HepG2 (cell line): ENCODE measurements at regions not wholly inside any gene's neighbourhood (a gene's known extent, or its start where the extent isn't known, plus 50 kb on each side); places are given as distances from the start of the nearest gene placed in this dataset.

Source experiments
- ATAC-seq: fragments of 200-7000 bp; cut with Tn5 transposase; 3 replicates; pipeline ENCODE4 v1.9.1; 2020; ENCODE audit warnings: mild to moderate bottlenecking, moderate library complexity
- BruUV-seq: library from RNA; stranded (reverse); fragments of 400-500 nt; replicated peaks from 2 replicates; lab custom pipeline; 2021; lab: Mats Ljungman, UMichigan
- CTCF ChIA-PET: fragments of 300-600 bp; formaldehyde crosslinking; extraction: SDS; loops from one replicate; lab custom pipeline; 2021; ENCODE audit warnings: low total read pairs, inconsistent platforms, low intra/inter-chr PET ratio; lab: Yijun Ruan, JAX
- POLR2A ChIA-PET: fragments of 350-600 bp; sonication (Branson Sonifier 250); formaldehyde crosslinking; loops from one replicate; lab custom pipeline; 2020; ENCODE audit warnings: antibody characterized with exemption, inconsistent platforms; lab: Yijun Ruan, JAX
- DNase-seq: peaks from one replicate; pipeline ENCODE4 v3.0.0-alpha.2; 2015; ENCODE audit warnings: low spot score
- FAIRE-seq: peaks from 3 replicates; lab custom pipeline; 2011; peaks lifted over from hg19 to GRCh38; lab: Jason Lieb, UNC
- H2AFZ ChIP-seq: one replicate; pipeline ENCODE4 v1.6.1; 2011; ENCODE audit warnings: low read length, inconsistent platforms
- H3K27ac ChIP-seq: fragments of 300-600 bp; 3 replicates; pipeline ENCODE4 v1.8.0; 2011; ENCODE audit warnings: mixed run types, mild to moderate bottlenecking, mixed read lengths, low read length, inconsistent platforms; ENCODE audit not compliant: insufficient read depth; ENCODE audit errors: extremely low read length
- H3K27me3 ChIP-seq, 2 experiments: fragments of 200-600 bp in 1 of 2; 2 replicates in 1 of 2; 3 replicates in 1 of 2; pipeline versions ENCODE4 v1.6.0 to v1.8.0; 2011; ENCODE audit warnings: low read length in 2 of 2, mild to moderate bottlenecking in 2 of 2, moderate library complexity in 2 of 2, inconsistent platforms in 1 of 2; ENCODE audit not compliant: insufficient read depth in 2 of 2, control insufficient read depth in 1 of 2
- H3K36me3 ChIP-seq, 2 experiments: fragments of 200-600 bp in 1 of 2; replicated peaks in 1 of 2; 2 replicates in 1 of 2; 3 replicates in 1 of 2; pipeline versions ENCODE4 v1.5.1 to v1.8.0; 2011; ENCODE audit warnings: low read length in 2 of 2, inconsistent platforms in 1 of 2; ENCODE audit not compliant: insufficient read depth in 2 of 2, control insufficient read depth in 1 of 2
- H3K4me1 ChIP-seq: 2 replicates; pipeline ENCODE4 v1.5.1; 2012; ENCODE audit warnings: low read length, inconsistent platforms; ENCODE audit not compliant: insufficient read depth
- H3K4me2 ChIP-seq: 2 replicates; pipeline ENCODE4 v1.6.0; 2011; ENCODE audit warnings: low read depth, low read length, inconsistent platforms
- H3K4me3 ChIP-seq, 3 experiments: fragments of 200-600 bp in 1 of 3; sonication (generic), shearing (Covaris generic) in 1 of 3; replicated peaks in 1 of 3; 2 replicates each; pipeline ENCODE4 v1.5.1; 2011 to 2016; ENCODE audit warnings: low read length in 3 of 3, inconsistent platforms in 2 of 3, low read depth in 2 of 3, mild to moderate bottlenecking in 2 of 3, control low read depth in 1 of 3, mixed read lengths in 1 of 3; ENCODE audit not compliant: insufficient read depth in 1 of 3
- H3K79me2 ChIP-seq: one replicate; pipeline ENCODE4 v1.6.1; 2011; ENCODE audit warnings: low read length, inconsistent platforms; ENCODE audit not compliant: insufficient read depth
- H3K9ac ChIP-seq: 2 replicates; pipeline ENCODE4 v1.6.0; 2011; ENCODE audit warnings: mild to moderate bottlenecking, low read depth, low read length, inconsistent platforms; ENCODE audit not compliant: insufficient read depth
- H3K9me3 ChIP-seq: 2 replicates; pipeline ENCODE4 v1.5.1; 2012; ENCODE audit warnings: mild to moderate bottlenecking, low read length
- H4K20me1 ChIP-seq: 2 replicates; pipeline ENCODE4 v1.6.0; 2011; ENCODE audit warnings: inconsistent platforms, mild to moderate bottlenecking, low read length, moderate library complexity; ENCODE audit not compliant: insufficient read depth
- MIXL1 ChIP-seq: IDR thresholded peaks from 2 replicates; pipeline ENCODE4 v1.6.1; 2016
- TOPORS ChIP-seq: sonication (generic); formaldehyde crosslinking; IDR thresholded peaks from 2 replicates; pipeline ENCODE4 v1.8.0; 2023; ENCODE audit warnings: mild to moderate bottlenecking, missing genetic modification reagents
- ZBTB7A ChIP-seq: sonication (generic); formaldehyde crosslinking; IDR thresholded peaks from 2 replicates; pipeline ENCODE4 v1.8.0; 2022; ENCODE audit warnings: mild to moderate bottlenecking, missing genetic modification reagents
- ZC3H4 ChIP-seq: sonication (generic); formaldehyde crosslinking; IDR thresholded peaks from 2 replicates; pipeline ENCODE4 v1.4.0; 2020; ENCODE audit warnings: missing genetic modification reagents, borderline replicate concordance
- ZNF207 ChIP-seq: fragments of 450-650 bp; IDR thresholded peaks from 2 replicates; pipeline ENCODE4 v1.6.1; 2016; ENCODE audit warnings: antibody characterized with exemption, borderline replicate concordance
- ZNF564 ChIP-seq: sonication (generic); formaldehyde crosslinking; IDR thresholded peaks from 2 replicates; pipeline ENCODE4 v1.8.1; 2023; ENCODE audit warnings: mild to moderate bottlenecking, missing genetic modification reagents
- WGBS: methylation state at CpG from one replicate; pipeline ENCODE4 v1.1.6; 2017; ENCODE audit warnings: low lambda C conversion rate; 5-methylcytosine and 5-hydroxymethylcytosine counted together
- in situ Hi-C: cut with HindIII; loops from 2 replicates; pipeline ENCODE4 v1.10.0; 2017; ENCODE audit warnings: low pct_unique_long_range_greater_than_20kb; ENCODE audit not compliant: extremely low pct_ligation_motif_present
- intact Hi-C: fragments of 100-400 bp; cut with micrococcal nuclease; formaldehyde crosslinking; loops from one replicate; pipeline ENCODE4 v1.10.0; 2022; ENCODE audit not compliant: unreplicated experiment
- TF ChIP-seq, protein P1 (sequence below), 2 experiments: sonication (generic) in 1 of 2; formaldehyde crosslinking in 1 of 2; IDR thresholded peaks; 2 replicates each; pipeline versions ENCODE4 v1.6.1 to v1.9.0; 2014 to 2022; ENCODE audit warnings: antibody characterized with exemption in 1 of 2, borderline replicate concordance in 1 of 2, inconsistent platforms in 1 of 2, low read depth in 1 of 2, missing genetic modification reagents in 1 of 2

DNA sequence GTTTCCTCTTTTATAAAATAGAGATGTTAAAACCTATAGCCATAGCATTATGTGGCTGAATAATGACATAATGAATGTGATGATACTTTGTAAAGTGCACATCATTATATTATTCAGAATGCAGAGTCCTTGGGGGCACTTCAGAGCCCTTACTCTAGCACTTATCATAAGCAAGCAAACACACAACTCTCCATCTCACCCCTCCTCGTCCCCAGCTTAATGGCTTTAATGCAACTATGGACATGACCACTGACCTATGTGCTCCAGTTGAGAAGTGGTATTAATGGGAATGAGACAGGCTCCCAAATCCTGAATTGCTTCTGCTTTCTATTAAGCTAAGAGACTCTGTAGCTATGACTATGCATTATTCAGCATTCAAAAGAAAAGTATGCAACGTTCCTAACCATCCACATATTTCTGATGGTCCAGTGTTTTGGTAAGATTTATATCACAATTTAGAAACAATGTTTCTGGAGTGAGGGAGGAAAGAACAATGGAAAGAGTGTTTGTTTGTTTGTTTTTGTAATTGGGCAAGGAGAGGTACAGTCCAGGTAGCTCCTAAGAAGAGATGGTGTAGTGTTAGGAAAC is 194.0 kb upstream of the PLXNA2 start:
- no peaks in the 10 kb centered on the region for H3K9me3 ChIP-seq
- no peaks in the 10 kb centered on the region for H3K4me1 ChIP-seq
- H3K4me3 ChIP-seq: no peak overlapping the region
- ATAC-seq: no peak
- no peaks in the 10 kb centered on the region for H4K20me1 ChIP-seq
- DNase-seq: no peak
- intact Hi-C loops (no loop called here), in situ Hi-C loops (no loop called here)
- no peak overlapping the region for H3K27ac ChIP-seq
- 0% methylated on average over 2 of the region's 2 CpGs for WGBS
- no peaks in the 10 kb centered on the region for H3K36me3 ChIP-seq
- ChIA-PET CTCF (no interaction called here), POLR2A (no interaction called here)
- no peak overlapping the region for H3K4me2 ChIP-seq
- no peak for FAIRE-seq
- H3K27me3 ChIP-seq: no peaks in the 10 kb centered on the region
- no peak for TF ChIP-seq TOPORS (CRISPR knock-in tag)
- no peak for TF ChIP-seq ZNF207
- TF ChIP-seq ZBTB7A (CRISPR knock-in tag): no peak
- no peak for TF ChIP-seq ZC3H4 (CRISPR knock-in tag)
- no peak for TF ChIP-seq MIXL1 (CRISPR knock-in tag)
- no peak overlapping the region for H2AFZ ChIP-seq
- no TSS peak for BruUV-seq
- H3K79me2 ChIP-seq: no peaks in the 10 kb centered on the region
- H3K9ac ChIP-seq: no peak overlapping the region

DNA sequence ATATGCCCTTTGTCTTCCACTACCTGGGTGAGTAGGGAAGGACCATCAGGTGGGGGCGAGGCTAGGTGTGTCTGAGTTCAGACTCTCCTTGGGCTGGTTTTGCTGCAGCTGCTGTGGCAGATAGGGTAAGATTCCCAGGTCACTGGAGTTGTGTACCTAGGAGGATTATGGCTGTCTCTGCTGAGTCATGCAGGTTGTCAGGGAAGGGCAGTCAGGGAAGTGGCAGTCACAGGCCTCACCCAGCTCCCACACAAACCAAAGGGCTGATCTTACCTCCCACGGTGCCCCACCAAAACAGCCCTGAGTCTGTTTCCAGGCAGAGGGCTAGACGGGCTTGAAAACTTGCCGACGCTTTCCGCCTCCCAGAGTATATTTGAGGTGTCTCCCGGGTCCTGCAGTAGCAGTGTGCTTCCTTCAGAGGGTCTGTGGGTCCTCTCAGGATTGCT is 201.6 kb upstream of the PLXNA2 start:
- 69% methylated on average over 5 of the region's 7 CpGs for WGBS
- no peak for DNase-seq
- intact Hi-C loops (no loop called here), in situ Hi-C loops (no loop called here)
- Histone ChIP-seq H3K36me3 (no peaks in the 10 kb centered on the region), H3K9me3 (no peaks in the 10 kb centered on the region), H3K4me3 (no peak overlapping the region), H3K4me1 (no peaks in the 10 kb centered on the region), H3K79me2 (no peaks in the 10 kb centered on the region), H2AFZ (no peak overlapping the region), H3K27me3 (no peaks in the 10 kb centered on the region), H3K9ac (no peak overlapping the region), H4K20me1 (no peaks in the 10 kb centered on the region), H3K27ac (no peak overlapping the region), H3K4me2 (no peak overlapping the region)
- ChIA-PET CTCF (no interaction called here), POLR2A (no interaction called here)
- FAIRE-seq: no peak
- no peak; the same call in 2 of the 3 replicates for ATAC-seq
- BruUV-seq: no TSS peak
- TF ChIP-seq, protein P1, sequence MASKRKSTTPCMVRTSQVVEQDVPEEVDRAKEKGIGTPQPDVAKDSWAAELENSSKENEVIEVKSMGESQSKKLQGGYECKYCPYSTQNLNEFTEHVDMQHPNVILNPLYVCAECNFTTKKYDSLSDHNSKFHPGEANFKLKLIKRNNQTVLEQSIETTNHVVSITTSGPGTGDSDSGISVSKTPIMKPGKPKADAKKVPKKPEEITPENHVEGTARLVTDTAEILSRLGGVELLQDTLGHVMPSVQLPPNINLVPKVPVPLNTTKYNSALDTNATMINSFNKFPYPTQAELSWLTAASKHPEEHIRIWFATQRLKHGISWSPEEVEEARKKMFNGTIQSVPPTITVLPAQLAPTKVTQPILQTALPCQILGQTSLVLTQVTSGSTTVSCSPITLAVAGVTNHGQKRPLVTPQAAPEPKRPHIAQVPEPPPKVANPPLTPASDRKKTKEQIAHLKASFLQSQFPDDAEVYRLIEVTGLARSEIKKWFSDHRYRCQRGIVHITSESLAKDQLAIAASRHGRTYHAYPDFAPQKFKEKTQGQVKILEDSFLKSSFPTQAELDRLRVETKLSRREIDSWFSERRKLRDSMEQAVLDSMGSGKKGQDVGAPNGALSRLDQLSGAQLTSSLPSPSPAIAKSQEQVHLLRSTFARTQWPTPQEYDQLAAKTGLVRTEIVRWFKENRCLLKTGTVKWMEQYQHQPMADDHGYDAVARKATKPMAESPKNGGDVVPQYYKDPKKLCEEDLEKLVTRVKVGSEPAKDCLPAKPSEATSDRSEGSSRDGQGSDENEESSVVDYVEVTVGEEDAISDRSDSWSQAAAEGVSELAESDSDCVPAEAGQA (IDR thresholded peaks at IDR 0.05; ENCODE audit: low read depth): no peak
- TF ChIP-seq, protein P1 (CRISPR knock-in tag; IDR thresholded peaks at IDR 0.05; ENCODE audit: borderline replicate concordance): no peak
- peak; percentile 35; the same call in 1 of the 2 replicates for TF ChIP-seq ZNF564 (CRISPR knock-in tag)
- TF ChIP-seq, all 625 proteins: peak for 1
